ENCODE measurements at regions not wholly inside any gene's neighbourhood (a gene's known extent, or its start where the extent isn't known, plus 50 kb on each side); places are given as distances from the start of the nearest gene placed in this dataset.

DNA sequence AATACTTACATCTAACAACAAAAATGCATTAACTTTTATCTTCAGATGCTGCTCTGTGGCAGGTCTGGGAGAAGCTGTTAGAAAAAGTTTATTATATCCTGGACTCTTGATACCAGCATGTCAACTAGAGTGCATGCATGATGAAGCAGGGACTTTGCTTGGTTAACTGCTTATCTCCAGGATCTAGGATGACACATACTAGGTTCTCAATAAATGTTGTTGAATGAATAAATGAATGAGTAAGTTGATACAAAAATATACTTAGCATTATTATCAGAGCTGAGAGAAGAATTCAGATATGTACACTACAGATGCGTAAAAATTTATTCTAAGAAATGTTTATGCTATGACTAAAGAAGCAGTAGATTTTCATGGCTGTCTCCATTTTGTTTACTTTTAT, 304.3 kb downstream of the LTN1 start:
- TF ChIP-seq ZFX (CRISPR knock-in tag; IDR thresholded peaks at IDR 0.05) (no peak), LARP7 (IDR thresholded peaks at IDR 0.05) (no peak), GATA2 (CRISPR knock-in tag; IDR thresholded peaks at IDR 0.05) (no peak), TCF7L2 (IDR thresholded peaks at IDR 0.05; ENCODE audit: low read depth, low read length) (no peak), HDAC6 (IDR thresholded peaks at IDR 0.05; ENCODE audit: low read depth, low read length) (no peak), NCOA6 (IDR thresholded peaks at IDR 0.05) (no peak), ELF1 (tag; IDR thresholded peaks at IDR 0.05) (no peak), BCLAF1 (IDR thresholded peaks at IDR 0.05; ENCODE audit: borderline replicate concordance in 1 of 2, control insufficient read depth in 1 of 2, low read depth in 2 of 2, low read length in 1 of 2) (no peak), FOSL1 (tag; conservative IDR thresholded peaks at IDR 0.05) (no peak), BRF1 (IDR thresholded peaks at IDR 0.05; ENCODE audit: borderline replicate concordance, extremely low read depth, insufficient read length) (no peak), EHMT2 (IDR thresholded peaks at IDR 0.05) (no peak), POLR2A (conservative IDR thresholded peaks at IDR 0.05) (no peak)
- TF ChIP-seq, protein P1, sequence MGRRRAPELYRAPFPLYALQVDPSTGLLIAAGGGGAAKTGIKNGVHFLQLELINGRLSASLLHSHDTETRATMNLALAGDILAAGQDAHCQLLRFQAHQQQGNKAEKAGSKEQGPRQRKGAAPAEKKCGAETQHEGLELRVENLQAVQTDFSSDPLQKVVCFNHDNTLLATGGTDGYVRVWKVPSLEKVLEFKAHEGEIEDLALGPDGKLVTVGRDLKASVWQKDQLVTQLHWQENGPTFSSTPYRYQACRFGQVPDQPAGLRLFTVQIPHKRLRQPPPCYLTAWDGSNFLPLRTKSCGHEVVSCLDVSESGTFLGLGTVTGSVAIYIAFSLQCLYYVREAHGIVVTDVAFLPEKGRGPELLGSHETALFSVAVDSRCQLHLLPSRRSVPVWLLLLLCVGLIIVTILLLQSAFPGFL (CRISPR knock-in tag; IDR thresholded peaks at IDR 0.05) = no peak
